GM03348 (cell line): ENCODE measurements at regions not wholly inside any gene's neighbourhood (a gene's known extent, or its start where the extent isn't known, plus 50 kb on each side); places are given as distances from the start of the nearest gene placed in this dataset.

Source experiments
- DNase-seq: peaks from one replicate; pipeline ENCODE4 v3.0.0; 2012; ENCODE audit warnings: low spot score

DNA sequence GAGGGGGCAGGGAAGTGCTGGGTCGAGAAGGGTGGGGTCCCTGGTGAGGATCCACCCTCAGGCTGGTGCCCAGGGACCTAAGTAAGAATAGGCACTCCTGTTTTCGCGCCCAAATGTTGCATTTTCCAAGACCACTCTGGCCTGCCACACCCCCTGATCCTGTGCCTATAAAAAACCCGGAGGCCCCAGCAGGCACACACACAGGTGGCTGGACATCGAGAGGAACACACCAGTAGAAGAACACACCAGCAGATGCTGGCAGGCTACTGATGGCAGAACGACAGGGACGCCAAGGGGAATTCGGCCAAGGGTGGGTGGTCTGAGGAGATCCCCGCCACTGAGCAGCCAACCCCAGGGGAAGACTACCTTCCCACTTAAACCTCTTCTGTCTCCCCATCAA is 633.9 kb upstream of the POT1 start:
- DNase-seq: no peak

DNA sequence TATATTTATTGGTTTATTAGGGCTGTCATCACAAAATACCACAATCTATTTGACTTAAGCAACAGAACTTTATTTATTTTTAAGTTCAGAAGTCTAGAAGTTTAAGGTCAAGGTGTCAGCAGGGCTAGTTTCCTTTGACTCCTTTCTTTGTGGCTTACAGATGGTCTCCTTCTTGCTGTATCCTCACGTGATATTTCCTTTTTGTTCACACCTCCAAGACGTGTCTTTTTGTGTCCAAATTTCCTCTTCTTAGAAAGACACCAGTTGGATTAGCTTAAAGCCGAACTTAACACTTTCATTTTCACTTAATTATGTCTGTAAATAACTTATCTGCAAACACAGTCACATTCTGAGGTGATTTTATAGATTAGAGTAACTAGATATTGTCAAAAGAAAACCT is 631.4 kb upstream of the POT1 start:
- no peak for DNase-seq

DNA sequence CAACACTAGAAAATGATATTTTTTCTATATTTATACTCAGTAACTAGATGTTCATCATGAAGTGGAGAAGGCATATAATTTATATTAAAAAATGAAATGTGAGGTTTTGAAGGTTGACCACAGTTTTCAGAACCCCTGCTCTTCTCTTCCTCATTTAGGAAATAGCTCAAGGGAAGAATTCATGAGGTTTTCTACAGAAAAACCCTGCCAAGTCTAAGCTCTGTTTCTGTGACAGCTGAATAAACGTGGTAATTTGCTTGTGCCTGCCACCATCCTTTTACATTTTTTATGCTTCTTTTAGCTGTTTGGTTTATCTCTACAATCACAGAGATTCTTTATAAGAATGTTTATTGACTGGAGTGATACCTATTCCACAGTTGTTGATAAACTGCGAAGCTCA is 630.3 kb upstream of the POT1 start:
- no peak for DNase-seq

DNA sequence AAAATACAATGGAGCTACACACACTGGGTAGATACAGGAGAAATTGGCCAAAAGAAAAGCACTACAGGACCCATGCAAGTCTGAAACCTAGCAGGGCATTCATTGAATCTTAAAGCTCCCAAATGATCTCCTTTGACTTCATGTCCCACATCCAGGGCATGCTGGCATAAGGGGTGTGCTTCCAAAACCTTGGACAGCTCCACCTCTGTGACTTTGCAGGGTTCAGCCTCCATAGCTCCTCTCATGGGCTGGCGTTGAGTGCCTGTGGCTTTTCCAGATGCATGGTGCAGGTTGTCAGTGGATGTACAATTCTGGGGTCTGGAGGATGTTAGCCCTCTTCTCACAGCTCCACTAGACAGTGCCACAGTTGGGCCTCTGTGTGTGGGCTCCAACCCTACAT is 626.3 kb upstream of the POT1 start:
- DNase-seq: no peak

DNA sequence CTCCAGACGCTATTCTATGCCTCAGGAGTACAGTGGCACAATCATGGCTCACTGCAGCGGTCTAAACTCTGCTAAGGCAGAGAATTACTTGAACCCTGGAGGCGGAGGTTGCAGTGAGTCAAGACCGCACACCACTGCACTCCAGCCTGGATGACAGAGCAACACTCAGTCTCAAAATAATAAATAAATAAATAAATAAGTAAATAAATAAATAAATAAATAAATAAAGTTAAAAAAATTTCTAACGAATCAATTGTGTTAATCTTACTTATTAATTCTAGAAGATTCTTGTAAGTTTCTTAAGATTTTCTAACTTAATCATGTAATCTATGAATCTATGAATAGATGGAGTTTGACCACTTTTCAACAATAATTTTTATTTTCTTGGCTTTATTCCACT is 621.4 kb upstream of the POT1 start:
- DNase-seq: no peak

DNA sequence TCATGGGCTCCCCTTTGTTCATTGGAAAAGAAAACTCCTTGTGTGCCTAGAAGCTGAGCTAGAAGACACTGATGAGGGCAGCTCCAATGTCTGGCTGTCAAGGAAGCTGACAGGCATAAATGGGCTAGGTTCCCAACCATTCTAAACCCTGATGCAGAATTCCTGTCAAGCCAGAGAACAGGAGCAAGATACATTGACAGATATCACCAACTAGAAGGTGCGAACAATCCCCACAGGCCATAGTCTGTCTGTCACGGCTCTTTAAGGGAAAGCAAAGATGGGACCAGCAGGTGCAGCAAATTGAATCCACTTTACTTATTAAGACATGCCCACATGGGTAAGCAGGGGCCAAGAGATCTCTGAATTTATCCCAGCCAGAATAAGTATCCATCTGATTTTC is 617.9 kb upstream of the POT1 start:
- no peak for DNase-seq

DNA sequence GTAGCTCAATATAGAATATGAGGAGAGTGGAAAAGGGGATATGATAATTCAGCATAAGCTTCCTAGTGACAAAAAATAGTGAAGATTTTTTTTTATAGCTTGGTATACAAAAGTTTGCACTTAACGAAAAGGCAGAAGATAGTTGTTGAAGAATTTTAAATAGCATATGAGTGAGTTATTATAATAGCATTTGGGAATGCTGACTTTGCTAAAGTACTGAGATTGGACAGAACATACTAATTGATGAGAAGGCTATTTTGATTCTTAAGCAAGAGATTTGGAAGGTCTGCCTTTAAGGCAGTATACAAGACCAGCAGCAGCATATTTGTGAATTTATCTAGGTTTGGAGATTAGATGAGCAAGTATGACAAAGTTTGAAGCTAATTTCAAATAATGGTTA is 600.9 kb upstream of the POT1 start:
- no peak for DNase-seq

DNA sequence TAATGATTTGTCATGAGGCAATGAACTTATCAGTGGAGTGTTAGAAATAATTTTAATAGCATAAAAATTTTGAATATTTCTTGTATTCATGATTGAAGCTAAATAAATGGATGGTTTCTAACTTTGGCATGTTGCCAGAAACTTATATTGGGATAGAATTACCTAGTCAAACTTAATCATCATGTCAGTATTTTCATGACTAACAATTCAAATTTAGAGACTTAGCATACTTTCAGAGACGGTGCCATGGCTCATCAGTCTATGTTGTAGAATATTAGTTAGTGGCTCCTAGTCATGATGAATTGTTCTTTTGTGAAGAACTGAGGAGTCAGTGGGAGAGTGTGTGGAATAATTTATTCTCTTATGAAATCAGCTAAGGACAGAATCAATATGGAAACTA is 599.6 kb upstream of the POT1 start:
- DNase-seq: no peak

DNA sequence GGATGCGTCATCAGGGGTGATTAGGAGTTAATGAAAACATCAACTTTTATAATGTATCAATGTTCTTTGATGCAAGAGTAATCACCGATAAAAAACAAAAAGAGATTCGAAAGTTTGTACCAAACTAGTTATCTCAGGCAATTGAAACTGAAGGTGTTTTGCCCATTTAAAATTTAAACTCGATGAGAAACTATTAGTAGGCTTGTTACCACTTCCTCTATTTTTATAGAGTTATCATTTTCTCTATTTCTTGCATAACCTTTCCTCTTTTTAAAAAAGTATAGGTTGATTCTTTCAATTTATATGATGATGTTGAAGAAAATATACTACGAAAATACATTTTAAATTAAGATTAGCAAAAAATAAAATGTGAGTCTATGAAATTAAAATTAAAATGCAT is 597.3 kb upstream of the POT1 start:
- no peak for DNase-seq

DNA sequence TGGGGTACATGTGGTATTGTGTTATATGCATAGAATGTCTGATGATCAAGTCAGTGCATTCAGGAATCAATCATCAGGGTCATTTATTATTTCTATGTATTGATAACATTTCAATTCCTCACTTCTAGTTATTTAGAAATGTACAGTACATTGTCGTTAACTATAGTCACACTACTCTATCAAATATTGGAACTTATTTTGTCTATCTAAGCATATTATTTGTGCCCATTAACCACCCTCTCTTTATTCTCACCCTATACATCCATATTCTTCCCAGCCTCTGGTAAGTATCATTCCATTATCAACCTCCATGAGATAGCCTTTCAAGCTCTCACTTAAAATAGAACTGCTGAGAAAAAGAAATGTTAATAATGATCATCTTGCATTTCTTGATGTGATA is 596.5 kb upstream of the POT1 start:
- no peak for DNase-seq

DNA sequence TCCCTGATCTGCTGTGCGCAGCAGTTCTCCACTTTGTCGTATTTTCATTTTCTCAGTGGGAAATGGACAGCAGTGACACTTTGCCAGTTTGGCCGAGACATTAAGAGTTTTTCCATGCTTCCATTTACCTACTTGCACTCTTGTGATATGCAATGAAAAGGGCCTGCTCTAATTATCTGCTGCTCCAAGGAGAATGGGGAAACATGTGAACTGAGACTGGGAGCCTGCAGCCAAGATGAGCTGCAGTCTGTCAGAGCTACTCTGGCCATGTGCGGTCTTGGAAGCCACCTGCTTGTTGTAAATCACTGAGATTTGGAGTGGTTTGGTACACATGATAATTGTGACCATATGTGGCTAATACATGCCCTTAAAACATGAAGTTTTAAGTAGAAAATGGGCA is 586.6 kb upstream of the POT1 start:
- no peak for DNase-seq

DNA sequence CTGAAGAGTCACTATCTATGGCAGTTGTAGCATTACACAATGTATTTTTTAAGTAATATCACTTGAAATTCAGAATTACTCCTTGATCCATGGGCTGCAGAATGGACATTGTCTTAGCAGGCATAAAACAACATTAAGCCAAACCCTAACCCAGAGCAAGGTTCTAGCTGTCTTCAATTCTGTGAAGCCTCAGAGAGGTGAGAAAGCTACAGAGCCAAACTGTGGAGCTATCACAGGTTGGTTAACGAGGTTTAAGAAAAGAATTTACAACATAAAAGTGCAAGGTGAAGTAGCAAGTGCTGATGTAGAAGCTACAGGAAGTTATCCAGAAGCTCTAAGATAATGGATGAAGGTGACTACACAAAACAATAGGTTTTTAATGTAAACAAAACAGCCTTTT is 582.7 kb upstream of the POT1 start:
- no peak for DNase-seq

DNA sequence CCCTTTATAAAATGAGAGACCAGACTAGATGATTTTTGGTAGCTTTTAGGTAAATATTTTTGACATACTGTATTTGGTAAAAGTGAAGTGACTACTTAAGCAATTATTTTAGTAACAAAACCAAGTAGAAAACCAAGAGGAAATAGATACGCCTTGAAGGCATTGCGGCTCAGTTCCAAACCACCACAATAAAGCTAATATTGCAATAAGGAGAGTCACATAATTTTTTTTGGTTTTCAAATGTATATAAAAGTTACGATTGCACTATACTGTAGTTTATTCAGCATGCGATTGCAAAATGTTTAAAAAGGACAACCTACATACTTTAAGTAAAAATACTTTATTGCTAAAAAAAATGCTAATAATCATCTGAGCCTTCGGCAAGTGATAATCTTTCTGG is 581.7 kb upstream of the POT1 start:
- no peak for DNase-seq

DNA sequence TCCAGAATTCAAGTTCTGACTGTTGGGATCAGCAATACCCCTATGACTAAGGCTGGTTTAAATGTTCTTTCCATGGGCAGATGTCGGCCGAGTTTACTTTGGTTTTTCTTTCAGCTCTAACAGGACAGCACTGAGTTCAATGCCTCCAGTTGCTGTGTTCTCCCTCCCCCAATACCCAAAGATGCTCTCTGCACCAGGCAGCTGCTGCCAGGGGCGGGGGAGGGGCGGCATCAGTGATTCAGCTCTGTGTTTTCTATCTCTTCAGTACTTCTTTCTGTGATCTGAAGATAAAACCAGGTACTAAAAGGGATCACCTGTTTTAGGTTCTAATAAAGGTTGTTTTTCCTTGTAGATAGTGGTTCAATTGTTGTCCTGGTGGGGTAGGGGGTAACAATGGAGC is 576.7 kb upstream of the POT1 start:
- DNase-seq: no peak

DNA sequence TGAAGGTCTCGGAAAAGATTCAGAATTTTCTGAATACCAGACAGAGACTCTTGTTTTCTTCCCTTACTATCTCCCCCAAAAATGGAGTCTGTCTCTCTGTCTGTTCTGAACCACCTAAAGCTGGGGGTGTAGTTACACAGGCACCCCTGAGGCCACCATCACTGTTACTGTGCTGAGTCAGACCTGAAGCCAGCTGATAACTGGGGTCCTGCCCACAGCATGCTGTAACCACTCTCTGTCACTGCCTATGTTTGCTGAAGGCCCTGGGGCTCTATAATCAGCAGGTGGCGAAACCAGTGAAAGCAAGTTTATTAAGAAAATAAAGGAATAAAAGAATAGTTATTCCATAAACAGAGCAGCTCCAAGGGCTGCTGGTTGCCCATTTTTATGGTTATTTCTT is 575.2 kb upstream of the POT1 start:
- no peak for DNase-seq

DNA sequence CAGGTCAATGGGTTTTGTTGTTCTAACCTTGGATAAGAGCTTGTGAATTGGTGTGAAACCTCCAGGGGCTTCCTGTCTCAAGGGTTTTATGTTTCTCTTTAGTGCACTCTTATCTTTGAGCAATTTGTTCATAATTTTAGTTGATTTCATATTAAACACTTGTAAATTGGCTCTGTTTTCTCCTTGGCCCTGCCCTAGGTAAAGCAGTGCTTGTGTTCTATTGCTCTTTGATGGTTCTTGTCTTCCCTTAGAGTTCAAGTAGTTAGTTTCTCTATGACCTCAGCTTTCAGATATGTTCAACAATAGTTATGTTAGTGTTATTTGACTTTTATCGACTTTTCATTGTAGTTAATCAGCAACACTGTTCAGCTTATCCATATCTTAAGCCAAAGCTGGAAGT is 566.4 kb upstream of the POT1 start:
- no peak for DNase-seq

DNA sequence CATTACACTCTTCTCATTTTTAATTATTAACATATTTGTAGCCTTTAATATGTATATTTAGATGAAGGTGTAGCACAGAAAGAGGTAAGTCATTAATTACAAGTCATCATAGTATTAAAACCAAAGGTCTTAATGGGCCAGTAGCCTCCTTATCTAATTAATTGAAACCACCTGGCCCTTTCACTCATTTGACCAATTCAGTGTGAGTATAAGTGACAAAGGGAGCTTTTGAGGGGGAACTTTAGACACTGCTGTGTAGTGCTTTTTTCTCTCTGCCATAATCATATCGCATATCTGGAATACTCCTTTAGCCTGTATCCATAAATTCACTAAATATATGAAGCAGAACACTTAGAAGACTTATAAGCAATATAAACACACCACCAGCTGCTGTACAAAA is 562.9 kb upstream of the POT1 start:
- DNase-seq: no peak

DNA sequence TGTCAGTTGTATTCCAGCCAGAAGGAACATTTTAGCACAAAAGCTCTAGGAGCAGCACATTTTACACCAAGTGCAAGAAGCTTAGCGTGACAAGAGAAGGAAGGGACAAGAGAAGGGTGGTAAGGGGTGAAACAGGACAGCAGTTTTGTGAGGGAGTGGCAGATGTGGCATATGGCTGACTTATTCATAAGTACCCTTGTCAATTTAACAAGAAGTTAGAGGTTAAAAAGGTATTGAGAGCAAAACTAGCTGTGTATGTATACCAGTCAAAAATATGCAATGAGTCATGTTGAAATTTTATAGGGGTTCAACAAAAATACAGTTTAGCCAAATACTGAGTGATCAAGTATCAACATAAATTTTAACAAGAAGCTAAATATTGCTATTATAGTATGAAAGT is 561.5 kb upstream of the POT1 start:
- DNase-seq: no peak

DNA sequence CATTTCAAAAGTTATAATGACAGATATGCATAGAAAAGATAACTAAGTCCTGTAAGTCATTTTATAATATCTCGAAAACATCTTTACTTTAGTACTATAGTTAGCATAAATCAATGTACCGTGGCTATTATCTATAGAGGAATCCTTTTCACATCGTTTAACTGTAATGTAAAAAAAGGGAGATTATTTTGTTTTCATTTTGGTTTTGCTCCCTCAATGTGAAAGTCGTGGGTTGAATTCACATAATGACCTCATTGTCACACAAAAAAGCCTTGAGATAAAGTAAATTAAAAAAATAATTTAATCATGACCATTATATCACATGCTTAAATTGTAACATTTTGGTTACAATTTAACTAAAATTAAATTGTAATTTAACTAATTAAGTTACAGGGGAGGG is 560.5 kb upstream of the POT1 start:
- DNase-seq: no peak

DNA sequence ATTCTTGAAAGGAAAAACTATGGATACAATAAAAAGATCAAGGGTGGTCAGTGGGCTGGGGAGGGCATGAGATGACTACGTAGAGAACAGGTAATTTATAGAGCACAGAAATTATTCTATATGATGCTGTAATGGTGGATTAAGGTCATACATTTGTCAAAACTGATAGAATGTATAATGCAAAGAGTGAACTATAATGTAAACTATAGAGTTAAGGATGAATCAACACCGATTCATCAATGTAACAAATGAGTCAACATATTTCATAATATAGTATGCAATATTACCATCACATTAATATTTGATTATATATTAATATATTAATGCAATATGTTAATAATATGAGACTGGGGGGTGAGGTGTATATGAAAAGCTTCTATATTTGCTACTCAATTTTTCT is 555.6 kb upstream of the POT1 start:
- DNase-seq: no peak

DNA sequence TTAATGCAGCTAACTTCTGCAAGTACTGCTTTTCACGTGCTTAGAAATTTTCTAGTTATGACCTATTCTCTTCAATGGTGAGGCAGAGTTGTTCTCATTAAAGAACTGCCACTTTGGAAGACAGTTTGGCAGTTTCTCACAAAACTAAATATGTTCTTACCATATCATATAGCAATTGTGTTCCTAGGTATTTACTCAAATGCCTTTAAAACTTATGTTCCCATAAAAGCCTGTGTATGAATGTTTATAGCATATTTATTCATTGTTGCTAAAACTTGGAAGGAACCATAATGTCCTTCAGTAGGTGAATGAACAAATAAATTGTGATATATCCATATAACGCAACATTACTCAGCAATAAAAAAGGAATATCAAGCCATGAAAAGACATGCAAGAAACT is 555.1 kb upstream of the POT1 start:
- DNase-seq: no peak

DNA sequence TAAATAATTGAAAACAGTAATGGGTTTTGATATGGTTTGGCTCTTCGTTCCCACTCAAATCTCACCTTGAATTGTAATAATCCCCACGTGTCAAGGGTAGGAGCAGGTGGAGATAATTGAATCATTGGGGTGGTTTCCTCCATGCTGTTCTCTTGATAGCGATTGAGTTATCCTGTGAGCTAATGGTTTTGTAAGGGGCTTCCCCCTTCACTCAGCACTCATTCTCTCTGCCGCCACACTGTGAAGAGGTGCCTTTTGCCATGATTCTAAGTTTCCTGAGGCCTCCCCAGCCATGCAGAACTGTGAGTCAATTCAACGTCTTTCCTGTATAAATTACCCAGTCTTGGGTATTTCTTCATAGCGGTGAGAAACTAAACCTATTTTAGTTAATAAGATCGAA is 551.7 kb upstream of the POT1 start:
- DNase-seq: no peak

DNA sequence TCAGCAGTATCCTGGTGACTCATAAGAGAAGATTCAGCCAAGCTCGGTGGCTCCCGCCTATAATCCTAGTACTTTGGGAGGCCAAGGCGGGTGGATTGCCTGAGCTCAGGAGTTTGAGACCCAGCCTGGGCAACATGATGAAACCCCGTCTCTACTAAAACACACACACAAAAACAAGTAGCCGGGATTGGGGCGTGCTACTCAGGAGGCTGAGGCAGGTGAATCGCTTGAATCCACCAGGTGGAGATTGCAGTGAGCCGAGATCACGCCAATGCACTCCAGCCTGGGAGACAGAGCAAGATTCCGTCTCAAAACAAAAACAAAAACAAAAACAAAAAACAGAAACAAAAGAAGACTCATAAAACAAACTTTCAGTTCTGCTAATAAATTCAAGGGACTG is 551.1 kb upstream of the POT1 start:
- DNase-seq: no peak

DNA sequence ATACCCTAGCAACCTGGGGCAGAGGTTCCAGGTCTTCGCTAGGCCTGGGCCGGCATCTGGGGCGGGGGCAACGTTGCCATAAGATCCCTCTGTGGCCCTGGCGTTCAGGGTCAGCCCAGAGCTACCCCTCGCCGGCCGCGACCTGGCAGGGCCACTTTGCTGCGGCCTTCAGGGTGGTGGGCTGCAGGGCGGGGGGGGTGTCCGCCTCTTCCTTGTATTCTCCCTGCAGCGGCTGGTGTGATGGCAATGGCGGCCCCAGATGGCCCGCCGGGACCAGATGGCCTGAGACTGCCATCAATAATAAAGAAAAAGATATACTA is 539.2 kb upstream of the POT1 start:
- DNase-seq: no peak

DNA sequence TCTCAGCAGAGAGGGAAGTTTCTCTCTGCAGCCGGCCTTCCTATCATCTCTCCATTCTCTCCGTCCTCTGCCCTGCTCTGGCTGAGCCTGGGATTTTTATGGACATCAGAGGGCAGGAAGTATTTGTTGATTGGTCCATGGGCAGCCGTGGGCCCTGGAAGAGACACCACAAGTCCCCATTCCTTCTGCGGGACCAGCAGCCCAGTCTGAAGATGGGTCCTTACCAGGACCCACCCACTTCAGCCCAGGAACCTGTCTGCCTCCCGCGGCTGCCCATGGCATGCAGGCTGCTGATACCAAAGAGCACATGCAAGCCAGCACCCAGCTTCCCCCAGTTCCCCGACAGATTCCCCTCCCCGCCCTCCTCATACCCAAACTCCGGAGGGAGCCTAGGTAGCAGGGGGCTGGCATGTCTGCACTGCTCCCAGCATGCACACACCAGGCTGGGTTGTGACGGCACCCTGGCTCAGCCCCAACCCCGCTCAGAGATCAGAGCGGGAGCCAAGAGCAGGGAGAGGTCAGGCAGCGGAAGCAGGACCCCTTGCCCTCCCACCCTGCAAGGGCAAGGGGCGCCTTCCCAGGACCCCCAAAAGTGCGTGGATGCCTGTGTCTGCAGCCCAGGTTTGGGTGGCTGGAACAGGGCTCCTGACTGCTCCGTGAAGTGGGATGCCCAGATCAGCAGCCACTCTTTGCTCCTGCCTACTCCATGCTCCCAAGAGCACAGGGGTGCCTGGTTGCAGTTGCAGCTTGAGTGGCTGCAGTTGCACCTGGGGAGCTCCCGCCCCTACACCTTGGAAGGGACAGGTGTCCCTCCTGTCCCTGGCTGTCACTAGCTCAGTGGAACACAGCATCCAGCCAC is 538.6 kb upstream of the POT1 start:
- DNase-seq: no peak
